GM23338 (cell line): ENCODE measurements at regions not wholly inside any gene's neighbourhood (a gene's known extent, or its start where the extent isn't known, plus 50 kb on each side); places are given as distances from the start of the nearest gene placed in this dataset.

Experiments
- ATAC-seq: fragments of 200-7000 bp; cut with Tn5 transposase; 3 replicates; pipeline ENCODE4 v1.9.1; 2020
- DNase-seq: peaks from one replicate; pipeline ENCODE4 v3.0.0-alpha.2; 2015; ENCODE audit warnings: low spot score
- H2AFZ ChIP-seq: fragments of 200-600 bp; sonication (generic); 2 replicates; pipeline ENCODE4 v1.8.0; 2016; ENCODE audit warnings: antibody characterized with exemption, mild to moderate bottlenecking, moderate library complexity
- H3F3A ChIP-seq: fragments of 200-600 bp; sonication (generic); replicated peaks from 2 replicates; pipeline ENCODE4 v1.8.0; 2017; ENCODE audit warnings: antibody characterized with exemption, mixed run types, low read depth
- H3K27ac ChIP-seq: fragments of 200-600 bp; sonication (generic); 2 replicates; pipeline ENCODE4 v1.6.1; 2016; ENCODE audit warnings: low read depth
- H3K27me3 ChIP-seq: fragments of 200-600 bp; sonication (generic); 2 replicates; pipeline ENCODE4 v1.8.0; 2016; ENCODE audit warnings: mild to moderate bottlenecking, mixed run types, moderate library complexity; ENCODE audit not compliant: insufficient read depth
- H3K36me3 ChIP-seq: fragments of 200-600 bp; sonication (generic); 2 replicates; pipeline ENCODE4 v1.8.0; 2016; ENCODE audit warnings: mild to moderate bottlenecking; ENCODE audit not compliant: insufficient read depth
- H3K4me1 ChIP-seq: fragments of 200-600 bp; sonication (generic); 2 replicates; pipeline ENCODE4 v1.8.0; 2016; ENCODE audit warnings: mild to moderate bottlenecking, moderate library complexity; ENCODE audit not compliant: insufficient read depth
- H3K4me2 ChIP-seq: fragments of 200-600 bp; sonication (generic); 2 replicates; pipeline ENCODE4 v1.7.1; 2017; ENCODE audit warnings: mixed run types
- H3K4me3 ChIP-seq: fragments of 200-600 bp; sonication (generic); 2 replicates; pipeline ENCODE4 v1.6.1; 2016; ENCODE audit warnings: mixed run types
- H3K79me2 ChIP-seq: fragments of 200-600 bp; sonication (generic); replicated peaks from 2 replicates; pipeline ENCODE4 v1.8.0; 2017; ENCODE audit warnings: mild to moderate bottlenecking; ENCODE audit not compliant: insufficient read depth
- H3K9me2 ChIP-seq: fragments of 200-600 bp; sonication (generic); 2 replicates; pipeline ENCODE4 v1.8.0; 2017; ENCODE audit not compliant: insufficient read depth
- H4K20me1 ChIP-seq: fragments of 200-600 bp; sonication (generic); replicated peaks from 2 replicates; pipeline ENCODE4 v1.8.0; 2017; ENCODE audit warnings: mild to moderate bottlenecking; ENCODE audit not compliant: insufficient read depth
- H3K27ac Mint-ChIP-seq: 2 replicates; pipeline ENCODE4 v1.8.0; 2020; ENCODE audit warnings: inconsistent platforms, mild to moderate bottlenecking, moderate library complexity, mixed read lengths
- H3K27me3 Mint-ChIP-seq: 3 replicates; pipeline ENCODE4 v1.8.0; 2022; ENCODE audit warnings: low read depth, mild to moderate bottlenecking, moderate library complexity, mixed read lengths, inconsistent platforms; ENCODE audit not compliant: insufficient read depth, poor library complexity
- H3K36me3 Mint-ChIP-seq: 3 replicates; pipeline ENCODE4 v1.8.0; 2021; ENCODE audit warnings: low read depth, mild to moderate bottlenecking, inconsistent platforms, moderate library complexity, mixed read lengths
- H3K4me1 Mint-ChIP-seq: 3 replicates; pipeline ENCODE4 v1.8.0; 2020; ENCODE audit warnings: mild to moderate bottlenecking, inconsistent platforms, mixed read lengths
- H3K4me3 Mint-ChIP-seq: 3 replicates; pipeline ENCODE4 v1.8.0; 2021; ENCODE audit warnings: moderate library complexity, mild to moderate bottlenecking, inconsistent platforms, mixed read lengths
- H3K9me3 Mint-ChIP-seq: 3 replicates; pipeline ENCODE4 v1.8.0; 2020; ENCODE audit warnings: moderate library complexity, mild to moderate bottlenecking, inconsistent platforms, mixed read lengths
- CREB1 ChIP-seq: fragments of 250-450 bp; sonication (Bioruptor Pico); IDR thresholded peaks from 2 replicates; pipeline ENCODE4 v1.5.0; 2020; ENCODE audit warnings: low read depth, mild to moderate bottlenecking, moderate library complexity
- CTCF ChIP-seq, 2 experiments: fragments of 200-600 bp in 1 of 2; sonication (generic) in 1 of 2; conservative IDR thresholded peaks; 2 replicates each; pipeline versions ENCODE4 v1.5.1 to v1.6.1; 2016 to 2017; ENCODE audit warnings: antibody characterized with exemption in 2 of 2, low read depth in 2 of 2, mild to moderate bottlenecking in 2 of 2, moderate library complexity in 1 of 2
- EZH2 ChIP-seq: fragments of 200-600 bp; sonication (generic); IDR thresholded peaks from one replicate; pipeline ENCODE4 v1.8.0; 2017; ENCODE audit warnings: antibody characterized with exemption, mild to moderate bottlenecking, low read depth; ENCODE audit not compliant: unreplicated experiment
- EZH2phosphoT487 ChIP-seq: fragments of 200-600 bp; sonication (generic); IDR thresholded peaks from one replicate; pipeline ENCODE4 v1.8.1; 2018; ENCODE audit warnings: antibody characterized with exemption; ENCODE audit not compliant: unreplicated experiment
- JUNB ChIP-seq: IDR thresholded peaks from one replicate; pipeline ENCODE4 v1.6.1; 2016; ENCODE audit warnings: antibody characterized with exemption; ENCODE audit not compliant: unreplicated experiment
- NANOG ChIP-seq: IDR thresholded peaks from 2 replicates; pipeline ENCODE4 v1.6.1; 2016; ENCODE audit warnings: antibody characterized with exemption, borderline replicate concordance
- POLR2AphosphoS5 ChIP-seq: IDR thresholded peaks from 2 replicates; pipeline ENCODE4 v1.6.1; 2016; ENCODE audit warnings: antibody characterized with exemption, low read depth
- REST ChIP-seq: IDR thresholded peaks from one replicate; pipeline ENCODE4 v1.6.1; 2018; ENCODE audit warnings: antibody characterized with exemption; ENCODE audit not compliant: unreplicated experiment
- ZNF331 ChIP-seq: fragments of 250-450 bp; sonication (Bioruptor Pico); IDR thresholded peaks from 2 replicates; pipeline ENCODE4 v1.5.0; 2020; ENCODE audit warnings: low read depth, mild to moderate bottlenecking, moderate library complexity

GRCh38 chr9:29659014-29659413, 2085.7 kb upstream of the C9orf72 start:
- Histone ChIP-seq H3K27ac (no peak overlapping the region), H3K4me1 (no peaks in the 10 kb centered on the region), H3K4me3 (no peak overlapping the region), H3K79me2 (no peaks in the 10 kb centered on the region), H4K20me1 (no peaks in the 10 kb centered on the region), H3K9me2 (no peaks in the 10 kb centered on the region), H3K4me2 (no peak overlapping the region), H2AFZ (peak overlapping the region; percentile 24; the same call in 1 of the 2 replicates), H3F3A (no peaks in the 10 kb centered on the region), H3K36me3 (no peaks in the 10 kb centered on the region), H3K27me3 (no peaks in the 10 kb centered on the region)
- Mint-ChIP-seq H3K27ac (no peak overlapping the region), H3K4me3 (no peak overlapping the region), H3K4me1 (no peaks in the 10 kb centered on the region), H3K9me3 (no peaks in the 10 kb centered on the region), H3K36me3 (no peaks in the 10 kb centered on the region), H3K27me3 (no peaks in the 10 kb centered on the region)
- DNase-seq (no peak), ATAC-seq (no peak)
- TF ChIP-seq JUNB: no peak
- TF ChIP-seq EZH2: no peak
- TF ChIP-seq REST: no peak
- TF ChIP-seq NANOG: no peak
- no peak for TF ChIP-seq CTCF (conservative IDR thresholded peaks at IDR 0.05; ENCODE audit: low read depth in 2 of 2)
- no peak for TF ChIP-seq POLR2AphosphoS5
- no peak for TF ChIP-seq ZNF331
- TF ChIP-seq CREB1 (CRISPR knock-in tag): no peak
- TF ChIP-seq EZH2phosphoT487: no peak

- Histone ChIP-seq H3F3A (no peaks in the 10 kb centered on the region), H3K36me3 (no peaks in the 10 kb centered on the region), H2AFZ (peak overlapping the region; percentile 63), H4K20me1 (no peaks in the 10 kb centered on the region), H3K79me2 (no peaks in the 10 kb centered on the region), H3K9me2 (no peaks in the 10 kb centered on the region), H3K27ac (no peak overlapping the region), H3K4me3 (no peak overlapping the region), H3K4me2 (no peak overlapping the region), H3K4me1 (no peaks in the 10 kb centered on the region), H3K27me3 (no peaks in the 10 kb centered on the region)
- Mint-ChIP-seq H3K27me3 (no peaks in the 10 kb centered on the region), H3K4me3 (no peak overlapping the region), H3K4me1 (no peaks in the 10 kb centered on the region), H3K9me3 (no peaks in the 10 kb centered on the region), H3K36me3 (no peaks in the 10 kb centered on the region), H3K27ac (no peak overlapping the region)
- no peak for ATAC-seq
- no peak for DNase-seq
- TF ChIP-seq EZH2phosphoT487 (no peak), CREB1 (CRISPR knock-in tag) (no peak)
Observed at GRCh38 chr9:29659736-29660135, 2086.5 kb upstream of the C9orf72 start.
